Lower leg skin (tissue), 3 donors: ENCODE measurements at regions not wholly inside any gene's neighbourhood (a gene's known extent, or its start where the extent isn't known, plus 50 kb on each side); places are given as distances from the start of the nearest gene placed in this dataset.
"Not testable (repeated sequence)": the region's sequence is repeated elsewhere in the genome, so short reads cannot be mapped to it uniquely, and the experiment has no call there.

Experiments
- CTCF ChIP-seq, 3 donors: fragments of 450-650 bp; IDR thresholded peaks; one replicate each; pipeline ENCODE4 v1.5.1; 2016; ENCODE audit warnings: antibody characterized with exemption in 3 of 3, mild to moderate bottlenecking in 3 of 3, moderate library complexity in 2 of 3
- POLR2A ChIP-seq, 2 donors: fragments of 450-650 bp; IDR thresholded peaks; one replicate each; pipeline ENCODE4 v1.6.1; 2016 to 2017; ENCODE audit warnings: antibody characterized with exemption in 2 of 2, mild to moderate bottlenecking in 1 of 2, moderate library complexity in 1 of 2

GRCh38 chr11:37431633-37432230 lies 833.7 kb upstream of the RAG2 start:
- not testable (repeated sequence) for TF ChIP-seq CTCF, POLR2A (IDR thresholded peaks at IDR 0.05)
